Peyer's patch (tissue), 4 donors: ENCODE measurements at regions not wholly inside any gene's neighbourhood (a gene's known extent, or its start where the extent isn't known, plus 50 kb on each side); places are given as distances from the start of the nearest gene placed in this dataset.

Source experiments
- POLR2A ChIP-seq, 2 donors: fragments of 450-650 bp; IDR thresholded peaks; one replicate each; pipeline ENCODE4 v1.5.1; 2017; ENCODE audit warnings: antibody characterized with exemption in 2 of 2, mild to moderate bottlenecking in 2 of 2, moderate library complexity in 2 of 2
- TF ChIP-seq, protein P1 (sequence below), 6 experiments: fragments of 450-650 bp in 4 of 6; fragments of 200-600 bp in 2 of 6; sonication (generic) in 1 of 6; IDR thresholded peaks; one replicate each; pipeline ENCODE4 v1.5.1; 2017 to 2019; ENCODE audit warnings: antibody characterized with exemption in 6 of 6, mild to moderate bottlenecking in 3 of 6, moderate library complexity in 1 of 6

DNA sequence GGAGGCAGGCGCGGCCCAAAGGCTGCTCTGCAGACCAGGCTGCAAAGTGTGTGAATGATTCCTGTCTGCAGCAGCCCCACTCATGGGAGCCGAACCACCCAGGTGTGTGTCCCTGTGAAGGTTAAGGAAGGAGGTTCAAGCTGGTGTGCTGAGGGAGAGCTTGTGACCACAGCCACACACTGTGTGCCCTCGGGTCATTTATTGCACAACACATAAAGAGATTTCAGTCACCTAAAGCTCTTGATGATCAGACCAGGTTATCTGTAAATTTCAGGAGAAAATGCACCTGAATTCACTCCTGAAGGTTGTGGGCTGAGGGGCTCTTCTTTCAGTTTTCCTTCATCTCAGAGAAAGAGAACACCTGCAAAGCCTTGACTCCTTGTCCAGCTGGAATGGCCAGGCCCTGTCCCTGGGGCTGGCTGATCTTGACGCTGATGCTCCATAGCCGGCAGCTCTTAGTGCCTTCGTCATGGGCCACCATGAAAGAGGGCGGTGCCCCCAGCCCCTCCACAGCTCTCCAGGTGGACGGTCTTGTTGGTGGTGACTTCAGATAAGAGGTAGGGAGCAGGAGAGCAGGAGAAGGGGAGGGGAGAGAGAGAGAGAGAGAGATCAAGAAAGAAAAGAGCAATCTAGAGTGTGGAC is 110.8 kb upstream of the C1QTNF9B start:
- TF ChIP-seq, protein P1, sequence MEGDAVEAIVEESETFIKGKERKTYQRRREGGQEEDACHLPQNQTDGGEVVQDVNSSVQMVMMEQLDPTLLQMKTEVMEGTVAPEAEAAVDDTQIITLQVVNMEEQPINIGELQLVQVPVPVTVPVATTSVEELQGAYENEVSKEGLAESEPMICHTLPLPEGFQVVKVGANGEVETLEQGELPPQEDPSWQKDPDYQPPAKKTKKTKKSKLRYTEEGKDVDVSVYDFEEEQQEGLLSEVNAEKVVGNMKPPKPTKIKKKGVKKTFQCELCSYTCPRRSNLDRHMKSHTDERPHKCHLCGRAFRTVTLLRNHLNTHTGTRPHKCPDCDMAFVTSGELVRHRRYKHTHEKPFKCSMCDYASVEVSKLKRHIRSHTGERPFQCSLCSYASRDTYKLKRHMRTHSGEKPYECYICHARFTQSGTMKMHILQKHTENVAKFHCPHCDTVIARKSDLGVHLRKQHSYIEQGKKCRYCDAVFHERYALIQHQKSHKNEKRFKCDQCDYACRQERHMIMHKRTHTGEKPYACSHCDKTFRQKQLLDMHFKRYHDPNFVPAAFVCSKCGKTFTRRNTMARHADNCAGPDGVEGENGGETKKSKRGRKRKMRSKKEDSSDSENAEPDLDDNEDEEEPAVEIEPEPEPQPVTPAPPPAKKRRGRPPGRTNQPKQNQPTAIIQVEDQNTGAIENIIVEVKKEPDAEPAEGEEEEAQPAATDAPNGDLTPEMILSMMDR (IDR thresholded peaks at IDR 0.05), result no peak
- no peak for TF ChIP-seq POLR2A (IDR thresholded peaks at IDR 0.05)
